HepG2 (cell line): ENCODE measurements at regions not wholly inside any gene's neighbourhood (a gene's known extent, or its start where the extent isn't known, plus 50 kb on each side); places are given as distances from the start of the nearest gene placed in this dataset.

Experiments used
- ATAC-seq: fragments of 200-7000 bp; cut with Tn5 transposase; 3 replicates; pipeline ENCODE4 v1.9.1; 2020; ENCODE audit warnings: mild to moderate bottlenecking, moderate library complexity
- BruUV-seq: library from RNA; stranded (reverse); fragments of 400-500 nt; replicated peaks from 2 replicates; lab custom pipeline; 2021; lab: Mats Ljungman, UMichigan
- CTCF ChIA-PET: fragments of 300-600 bp; formaldehyde crosslinking; extraction: SDS; loops from one replicate; lab custom pipeline; 2021; ENCODE audit warnings: low total read pairs, inconsistent platforms, low intra/inter-chr PET ratio; lab: Yijun Ruan, JAX
- POLR2A ChIA-PET: fragments of 350-600 bp; sonication (Branson Sonifier 250); formaldehyde crosslinking; loops from one replicate; lab custom pipeline; 2020; ENCODE audit warnings: antibody characterized with exemption, inconsistent platforms; lab: Yijun Ruan, JAX
- DNase-seq: peaks from one replicate; pipeline ENCODE4 v3.0.0-alpha.2; 2015; ENCODE audit warnings: low spot score
- FAIRE-seq: peaks from 3 replicates; lab custom pipeline; 2011; peaks lifted over from hg19 to GRCh38; lab: Jason Lieb, UNC
- H2AFZ ChIP-seq: one replicate; pipeline ENCODE4 v1.6.1; 2011; ENCODE audit warnings: low read length, inconsistent platforms
- H3K27ac ChIP-seq: fragments of 300-600 bp; 3 replicates; pipeline ENCODE4 v1.8.0; 2011; ENCODE audit warnings: mixed run types, mild to moderate bottlenecking, mixed read lengths, low read length, inconsistent platforms; ENCODE audit not compliant: insufficient read depth; ENCODE audit errors: extremely low read length
- H3K27me3 ChIP-seq, 2 experiments: fragments of 200-600 bp in 1 of 2; 2 replicates in 1 of 2; 3 replicates in 1 of 2; pipeline versions ENCODE4 v1.6.0 to v1.8.0; 2011; ENCODE audit warnings: low read length in 2 of 2, mild to moderate bottlenecking in 2 of 2, moderate library complexity in 2 of 2, inconsistent platforms in 1 of 2; ENCODE audit not compliant: insufficient read depth in 2 of 2, control insufficient read depth in 1 of 2
- H3K36me3 ChIP-seq, 2 experiments: fragments of 200-600 bp in 1 of 2; replicated peaks in 1 of 2; 2 replicates in 1 of 2; 3 replicates in 1 of 2; pipeline versions ENCODE4 v1.5.1 to v1.8.0; 2011; ENCODE audit warnings: low read length in 2 of 2, inconsistent platforms in 1 of 2; ENCODE audit not compliant: insufficient read depth in 2 of 2, control insufficient read depth in 1 of 2
- H3K4me1 ChIP-seq: 2 replicates; pipeline ENCODE4 v1.5.1; 2012; ENCODE audit warnings: low read length, inconsistent platforms; ENCODE audit not compliant: insufficient read depth
- H3K4me2 ChIP-seq: 2 replicates; pipeline ENCODE4 v1.6.0; 2011; ENCODE audit warnings: low read depth, low read length, inconsistent platforms
- H3K4me3 ChIP-seq, 3 experiments: fragments of 200-600 bp in 1 of 3; sonication (generic), shearing (Covaris generic) in 1 of 3; replicated peaks in 1 of 3; 2 replicates each; pipeline ENCODE4 v1.5.1; 2011 to 2016; ENCODE audit warnings: low read length in 3 of 3, inconsistent platforms in 2 of 3, low read depth in 2 of 3, mild to moderate bottlenecking in 2 of 3, control low read depth in 1 of 3, mixed read lengths in 1 of 3; ENCODE audit not compliant: insufficient read depth in 1 of 3
- H3K79me2 ChIP-seq: one replicate; pipeline ENCODE4 v1.6.1; 2011; ENCODE audit warnings: low read length, inconsistent platforms; ENCODE audit not compliant: insufficient read depth
- H3K9ac ChIP-seq: 2 replicates; pipeline ENCODE4 v1.6.0; 2011; ENCODE audit warnings: mild to moderate bottlenecking, low read depth, low read length, inconsistent platforms; ENCODE audit not compliant: insufficient read depth
- H3K9me3 ChIP-seq: 2 replicates; pipeline ENCODE4 v1.5.1; 2012; ENCODE audit warnings: mild to moderate bottlenecking, low read length
- H4K20me1 ChIP-seq: 2 replicates; pipeline ENCODE4 v1.6.0; 2011; ENCODE audit warnings: inconsistent platforms, mild to moderate bottlenecking, low read length, moderate library complexity; ENCODE audit not compliant: insufficient read depth
- BHLHE40 ChIP-seq: IDR thresholded peaks from 2 replicates; pipeline ENCODE4 v1.6.1; 2011; ENCODE audit warnings: low read length, improper control_type of control experiment
- POLR2A ChIP-seq, 2 experiments: IDR thresholded peaks; 2 replicates each; pipeline ENCODE4 v1.6.1; 2011; ENCODE audit warnings: low read depth in 2 of 2, low read length in 2 of 2, mild to moderate bottlenecking in 1 of 2, moderate library complexity in 1 of 2; ENCODE audit not compliant: insufficient read depth in 1 of 2
- RFXANK ChIP-seq: IDR thresholded peaks from 2 replicates; pipeline ENCODE4 v1.6.1; 2016
- SMC3 ChIP-seq: IDR thresholded peaks from 2 replicates; pipeline ENCODE4 v1.6.1; 2011; ENCODE audit warnings: low read length, improper control_type of control experiment
- SPEN ChIP-seq: sonication (generic); formaldehyde crosslinking; IDR thresholded peaks from 2 replicates; pipeline ENCODE4 v1.5.1; 2020; ENCODE audit warnings: low read depth, mild to moderate bottlenecking, missing genetic modification reagents
- THAP11 ChIP-seq: IDR thresholded peaks from 2 replicates; pipeline ENCODE4 v1.6.1; 2016; ENCODE audit warnings: missing biosample characterization, missing genetic modification reagents
- ZNF256 ChIP-seq: sonication (generic); formaldehyde crosslinking; conservative IDR thresholded peaks from 2 replicates; pipeline ENCODE4 v1.4.0; 2020; ENCODE audit warnings: missing genetic modification reagents
- ZNF274 ChIP-seq: sonication (generic); formaldehyde crosslinking; IDR thresholded peaks from 2 replicates; pipeline ENCODE4 v1.5.1; 2020; ENCODE audit warnings: mild to moderate bottlenecking, missing genetic modification reagents
- ZNF451 ChIP-seq: sonication (generic); formaldehyde crosslinking; IDR thresholded peaks from 2 replicates; pipeline ENCODE4 v1.5.0; 2020; ENCODE audit warnings: mild to moderate bottlenecking, missing genetic modification reagents
- ZNF543 ChIP-seq: sonication (generic); formaldehyde crosslinking; IDR thresholded peaks from 2 replicates; pipeline ENCODE4 v1.4.0; 2020; ENCODE audit warnings: mild to moderate bottlenecking, missing genetic modification reagents
- WGBS: methylation state at CpG from one replicate; pipeline ENCODE4 v1.1.6; 2017; ENCODE audit warnings: low lambda C conversion rate; 5-methylcytosine and 5-hydroxymethylcytosine counted together
- in situ Hi-C: cut with HindIII; loops from 2 replicates; pipeline ENCODE4 v1.10.0; 2017; ENCODE audit warnings: low pct_unique_long_range_greater_than_20kb; ENCODE audit not compliant: extremely low pct_ligation_motif_present
- intact Hi-C: fragments of 100-400 bp; cut with micrococcal nuclease; formaldehyde crosslinking; loops from one replicate; pipeline ENCODE4 v1.10.0; 2022; ENCODE audit not compliant: unreplicated experiment
- TF ChIP-seq, protein P1 (sequence below): sonication (generic); formaldehyde crosslinking; IDR thresholded peaks from 2 replicates; pipeline ENCODE4 v1.8.0; 2022; ENCODE audit warnings: mild to moderate bottlenecking, missing genetic modification reagents; ENCODE audit not compliant: insufficient replicate concordance
- TF ChIP-seq, protein P2 (sequence below): sonication (generic); formaldehyde crosslinking; IDR thresholded peaks from 2 replicates; pipeline ENCODE4 v1.5.0; 2020; ENCODE audit warnings: missing genetic modification reagents
- TF ChIP-seq, protein P3 (sequence below): sonication (generic); formaldehyde crosslinking; IDR thresholded peaks from 2 replicates; pipeline ENCODE4 v1.5.0; 2020; ENCODE audit warnings: mild to moderate bottlenecking, missing genetic modification reagents
- TF ChIP-seq, protein P4 (sequence below): fragments of 450-650 bp; IDR thresholded peaks from 2 replicates; pipeline ENCODE4 v1.6.1; 2016

DNA sequence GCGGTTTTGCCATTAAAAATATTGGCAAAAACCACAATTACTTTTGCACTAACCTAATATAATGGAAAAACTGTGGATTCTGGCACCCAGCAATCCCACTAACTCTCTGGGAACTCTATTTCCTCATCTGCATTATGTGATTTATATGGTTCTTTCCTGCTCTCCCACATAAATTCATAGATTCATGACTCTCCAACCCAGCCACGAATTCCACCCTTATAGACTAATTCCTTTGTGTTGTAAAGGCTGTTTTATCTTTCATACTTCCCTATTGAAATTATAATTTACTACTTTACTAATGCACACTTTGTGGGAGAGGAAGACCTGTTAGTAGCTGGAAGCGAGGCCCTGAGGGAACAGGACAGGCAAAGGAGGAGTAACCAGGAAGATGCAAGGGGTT is 88.4 kb upstream of the GNAO1 start:
- FAIRE-seq = no peak

More for the DNA sequence above, 88.4 kb upstream of the GNAO1 start:
- no peak overlapping the region for H3K27ac ChIP-seq
- no peaks in the 10 kb centered on the region for H3K79me2 ChIP-seq
- in situ Hi-C loops (no loop called here), intact Hi-C loops (no loop called here)
- ATAC-seq (no peak), DNase-seq (no peak)
- no peak overlapping the region for H3K4me2 ChIP-seq
- no peak overlapping the region for H3K9ac ChIP-seq
- H3K4me1 ChIP-seq = no peaks in the 10 kb centered on the region
- no peaks in the 10 kb centered on the region for H4K20me1 ChIP-seq
- no peaks in the 10 kb centered on the region for H3K36me3 ChIP-seq
- no peaks in the 10 kb centered on the region for H3K9me3 ChIP-seq
- TF ChIP-seq, protein P1, sequence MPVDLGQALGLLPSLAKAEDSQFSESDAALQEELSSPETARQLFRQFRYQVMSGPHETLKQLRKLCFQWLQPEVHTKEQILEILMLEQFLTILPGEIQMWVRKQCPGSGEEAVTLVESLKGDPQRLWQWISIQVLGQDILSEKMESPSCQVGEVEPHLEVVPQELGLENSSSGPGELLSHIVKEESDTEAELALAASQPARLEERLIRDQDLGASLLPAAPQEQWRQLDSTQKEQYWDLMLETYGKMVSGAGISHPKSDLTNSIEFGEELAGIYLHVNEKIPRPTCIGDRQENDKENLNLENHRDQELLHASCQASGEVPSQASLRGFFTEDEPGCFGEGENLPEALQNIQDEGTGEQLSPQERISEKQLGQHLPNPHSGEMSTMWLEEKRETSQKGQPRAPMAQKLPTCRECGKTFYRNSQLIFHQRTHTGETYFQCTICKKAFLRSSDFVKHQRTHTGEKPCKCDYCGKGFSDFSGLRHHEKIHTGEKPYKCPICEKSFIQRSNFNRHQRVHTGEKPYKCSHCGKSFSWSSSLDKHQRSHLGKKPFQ (CRISPR knock-in tag) = no peak
- no peak for TF ChIP-seq SMC3
- no peak for TF ChIP-seq ZNF256
- TF ChIP-seq RFXANK (CRISPR knock-in tag) = no peak
- TF ChIP-seq ZNF274 = no peak
- no peak for TF ChIP-seq BHLHE40
- no peak for TF ChIP-seq ZNF451 (CRISPR knock-in tag)
- TF ChIP-seq ZNF543 (CRISPR knock-in tag) = no peak
- no peak for TF ChIP-seq SPEN
- TF ChIP-seq, protein P2, sequence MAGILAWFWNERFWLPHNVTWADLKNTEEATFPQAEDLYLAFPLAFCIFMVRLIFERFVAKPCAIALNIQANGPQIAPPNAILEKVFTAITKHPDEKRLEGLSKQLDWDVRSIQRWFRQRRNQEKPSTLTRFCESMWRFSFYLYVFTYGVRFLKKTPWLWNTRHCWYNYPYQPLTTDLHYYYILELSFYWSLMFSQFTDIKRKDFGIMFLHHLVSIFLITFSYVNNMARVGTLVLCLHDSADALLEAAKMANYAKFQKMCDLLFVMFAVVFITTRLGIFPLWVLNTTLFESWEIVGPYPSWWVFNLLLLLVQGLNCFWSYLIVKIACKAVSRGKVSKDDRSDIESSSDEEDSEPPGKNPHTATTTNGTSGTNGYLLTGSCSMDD (CRISPR knock-in tag) = no peak
- no peak for TF ChIP-seq THAP11 (CRISPR knock-in tag)
- TF ChIP-seq POLR2A (IDR thresholded peaks at IDR 0.05; ENCODE audit: insufficient read depth in 1 of 2, low read depth in 2 of 2, low read length in 2 of 2) = no peak
- TF ChIP-seq, protein P3, sequence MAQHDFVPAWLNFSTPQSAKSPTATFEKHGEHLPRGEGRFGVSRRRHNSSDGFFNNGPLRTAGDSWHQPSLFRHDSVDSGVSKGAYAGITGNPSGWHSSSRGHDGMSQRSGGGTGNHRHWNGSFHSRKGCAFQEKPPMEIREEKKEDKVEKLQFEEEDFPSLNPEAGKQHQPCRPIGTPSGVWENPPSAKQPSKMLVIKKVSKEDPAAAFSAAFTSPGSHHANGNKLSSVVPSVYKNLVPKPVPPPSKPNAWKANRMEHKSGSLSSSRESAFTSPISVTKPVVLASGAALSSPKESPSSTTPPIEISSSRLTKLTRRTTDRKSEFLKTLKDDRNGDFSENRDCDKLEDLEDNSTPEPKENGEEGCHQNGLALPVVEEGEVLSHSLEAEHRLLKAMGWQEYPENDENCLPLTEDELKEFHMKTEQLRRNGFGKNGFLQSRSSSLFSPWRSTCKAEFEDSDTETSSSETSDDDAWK (CRISPR knock-in tag) = no peak
- TF ChIP-seq, protein P4, sequence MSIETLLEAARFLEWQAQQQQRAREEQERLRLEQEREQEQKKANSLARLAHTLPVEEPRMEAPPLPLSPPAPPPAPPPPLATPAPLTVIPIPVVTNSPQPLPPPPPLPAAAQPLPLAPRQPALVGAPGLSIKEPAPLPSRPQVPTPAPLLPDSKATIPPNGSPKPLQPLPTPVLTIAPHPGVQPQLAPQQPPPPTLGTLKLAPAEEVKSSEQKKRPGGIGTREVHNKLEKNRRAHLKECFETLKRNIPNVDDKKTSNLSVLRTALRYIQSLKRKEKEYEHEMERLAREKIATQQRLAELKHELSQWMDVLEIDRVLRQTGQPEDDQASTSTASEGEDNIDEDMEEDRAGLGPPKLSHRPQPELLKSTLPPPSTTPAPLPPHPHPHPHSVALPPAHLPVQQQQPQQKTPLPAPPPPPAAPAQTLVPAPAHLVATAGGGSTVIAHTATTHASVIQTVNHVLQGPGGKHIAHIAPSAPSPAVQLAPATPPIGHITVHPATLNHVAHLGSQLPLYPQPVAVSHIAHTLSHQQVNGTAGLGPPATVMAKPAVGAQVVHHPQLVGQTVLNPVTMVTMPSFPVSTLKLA = no peak
- no TSS peak for BruUV-seq
- ChIA-PET CTCF (no interaction called here), POLR2A (no interaction called here)
- H3K4me3 ChIP-seq = no peak overlapping the region
- peaks cover 0 to 17% of the 10 kb centered on the region in 2 experiments; a peak in 2 of 5 replicates for H3K27me3 ChIP-seq
- 3% methylated on average over 3 of the region's 3 CpGs for WGBS
- no peak overlapping the region for H2AFZ ChIP-seq
